ENCODE measurements at regions not wholly inside any gene's neighbourhood (a gene's known extent, or its start where the extent isn't known, plus 50 kb on each side); places are given as distances from the start of the nearest gene placed in this dataset.
"Not testable (repeated sequence)": the region's sequence is repeated elsewhere in the genome, so short reads cannot be mapped to it uniquely, and the experiment has no call there.

DNA sequence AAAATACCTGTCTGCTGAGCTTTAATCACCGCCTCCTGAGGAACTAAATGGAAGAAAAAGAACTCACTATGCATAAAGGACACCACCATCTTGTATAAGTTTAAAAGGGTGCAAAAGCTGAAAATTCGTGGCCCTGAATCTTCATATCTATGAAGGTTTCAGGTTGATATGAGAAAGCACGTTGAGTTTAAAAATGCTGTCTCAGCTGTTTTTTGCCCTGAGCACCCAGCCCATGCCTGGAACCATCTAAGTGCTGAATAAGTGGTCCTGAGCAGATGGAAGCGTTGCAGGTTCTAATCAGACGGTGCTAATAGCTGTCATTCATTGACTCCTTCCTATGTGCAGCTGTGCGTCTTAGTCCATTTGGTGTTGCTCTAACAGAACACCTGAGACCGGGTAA is 467.4 kb downstream of the EIPR1 start:
- no peak overlapping the region for H3K4me3 Mint-ChIP-seq
- H3K27me3 Mint-ChIP-seq: peaks cover 0 to 15% (median 8%) of the 10 kb centered on the region in 5 donors
- peaks cover 0 to 2% (median 0%) of the 10 kb centered on the region in 9 donors for H3K9me3 Mint-ChIP-seq
- H3K4me1 Mint-ChIP-seq: peaks cover 0 to 1% (median 0%) of the 10 kb centered on the region in 4 donors
- POLR2A ChIA-PET: no interaction called here
- H3K36me3 Mint-ChIP-seq: no peaks in the 10 kb centered on the region
- peak overlapping the region in 1 of 10 donors; percentile 31 for H3K27ac Mint-ChIP-seq
- ATAC-seq (no peak), DNase-seq (no peak)

DNA sequence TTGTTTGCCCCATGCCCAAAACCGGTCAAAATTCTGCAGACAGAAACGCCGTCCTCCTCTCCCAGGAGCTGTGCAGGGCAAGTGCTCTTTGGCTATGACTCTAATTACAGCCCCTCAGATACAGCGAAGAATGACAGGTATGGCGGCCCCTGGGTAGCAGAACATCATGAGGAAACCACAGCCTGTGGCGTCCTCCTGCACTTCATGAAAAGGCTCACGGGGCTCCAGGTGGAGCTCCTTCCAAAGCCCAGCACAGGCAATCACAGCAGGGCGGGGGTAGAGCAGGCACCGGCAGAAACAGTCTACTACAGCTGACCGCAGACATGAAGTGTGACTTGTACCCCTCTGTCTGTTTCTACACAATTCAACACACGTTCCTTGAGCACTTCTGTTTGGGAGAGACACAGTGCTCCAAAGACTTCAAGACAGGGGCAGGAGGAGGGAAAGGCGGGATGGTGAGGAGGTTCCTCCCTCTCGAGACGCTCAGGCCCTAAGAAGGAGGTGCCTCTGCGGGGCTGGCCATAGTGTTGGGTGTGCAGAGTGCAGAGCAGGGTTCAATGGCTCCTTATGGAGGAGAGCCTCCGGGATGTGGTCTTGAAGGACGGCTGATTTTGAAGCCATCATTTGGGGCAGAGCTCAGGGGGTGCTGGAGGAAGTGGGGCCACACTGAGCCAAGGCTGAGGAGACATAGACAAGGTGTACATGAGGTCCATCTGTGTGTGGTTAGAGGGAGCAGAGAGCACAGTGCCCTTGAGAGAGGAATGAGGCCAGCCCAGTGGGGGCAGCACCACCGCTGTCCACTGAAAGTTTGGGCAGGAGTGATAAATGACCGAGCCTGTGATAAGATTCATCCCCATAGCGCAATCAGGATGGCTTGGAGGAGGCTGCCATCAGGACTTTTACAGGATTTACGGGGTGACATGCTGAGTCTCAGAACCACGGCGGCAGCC is 468.3 kb downstream of the EIPR1 start:
- Mint-ChIP-seq H3K27ac (peak overlapping the region in 1 of 10 donors; percentile 31), H3K27me3 (peaks cover 0 to 13% (median 10%) of the 10 kb centered on the region in 5 donors), H3K36me3 (no peaks in the 10 kb centered on the region), H3K9me3 (no peaks in the 10 kb centered on the region), H3K4me1 (peaks cover 0 to 1% (median 0%) of the 10 kb centered on the region in 4 donors), H3K4me3 (no peak overlapping the region)
- DNase-seq (no peak), ATAC-seq (no peak)
- POLR2A ChIA-PET: no interaction called here

DNA sequence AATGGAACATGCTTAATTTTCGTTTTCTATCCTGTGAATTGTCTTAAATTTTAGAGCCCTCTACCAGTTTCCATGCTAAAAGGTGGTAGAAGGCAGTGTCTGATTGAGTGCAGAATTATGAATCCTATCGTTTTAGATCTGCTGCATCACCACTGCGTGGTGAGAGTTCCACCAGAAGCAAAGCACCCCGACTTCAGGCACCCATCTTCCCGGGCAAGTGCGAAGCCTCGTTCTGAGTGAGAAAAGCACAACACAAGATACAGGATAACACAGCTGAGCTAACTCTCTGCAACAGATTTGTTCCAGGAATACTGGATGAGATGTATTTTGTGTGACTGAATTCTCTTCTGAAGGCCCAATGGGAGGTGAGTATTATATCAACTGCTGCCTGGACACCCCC is 471.5 kb downstream of the EIPR1 start:
- Mint-ChIP-seq H3K36me3 (no peaks in the 10 kb centered on the region), H3K27ac (no peak overlapping the region), H3K4me3 (no peak overlapping the region), H3K4me1 (peaks cover 7 to 18% (median 17%) of the 10 kb centered on the region in 4 donors), H3K27me3 (peaks cover 0 to 21% (median 10%) of the 10 kb centered on the region in 5 donors), H3K9me3 (no peaks in the 10 kb centered on the region)
- POLR2A ChIA-PET: no interaction called here
- DNase-seq: no peak
- ATAC-seq: no peak

DNA sequence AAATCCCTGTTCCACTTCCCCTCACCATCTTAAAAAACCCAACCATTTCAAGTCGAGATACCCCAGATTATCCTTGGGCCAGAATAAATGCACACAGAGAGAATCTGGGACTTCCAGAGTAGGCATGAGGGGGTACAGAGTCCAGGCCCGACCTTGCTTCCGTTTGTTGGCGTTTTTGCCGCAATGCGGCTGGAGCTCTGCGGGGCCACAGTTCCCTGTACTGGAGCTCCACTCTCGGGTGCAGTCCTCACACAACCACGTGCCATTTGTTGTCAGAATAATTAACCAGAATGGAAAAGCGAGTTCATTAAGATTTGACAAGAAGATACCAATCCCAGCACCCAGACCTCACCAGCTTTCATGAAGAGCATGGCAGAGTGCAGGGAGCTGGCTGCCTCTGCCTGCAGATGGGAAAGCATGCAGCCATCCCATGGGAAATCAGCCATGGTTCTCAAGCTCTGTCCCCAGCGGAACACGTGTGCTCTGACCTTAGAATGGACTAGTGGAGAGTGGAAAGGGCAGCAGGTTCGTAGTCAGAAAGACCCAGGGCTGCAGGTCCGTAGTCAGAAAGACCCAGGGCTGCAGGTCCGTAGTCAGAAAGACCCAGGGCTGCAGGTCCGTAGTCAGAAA is 472.8 kb downstream of the EIPR1 start:
- Mint-ChIP-seq H3K27me3 (peaks cover 0 to 20% (median 9%) of the 10 kb centered on the region in 5 donors), H3K9me3 (no peaks in the 10 kb centered on the region), H3K4me3 (no peak overlapping the region), H3K4me1 (peaks cover 7 to 23% (median 20%) of the 10 kb centered on the region in 4 donors), H3K27ac (no peak overlapping the region), H3K36me3 (no peaks in the 10 kb centered on the region)
- no peak for ATAC-seq
- DNase-seq: no peak
- POLR2A ChIA-PET: no interaction called here

DNA sequence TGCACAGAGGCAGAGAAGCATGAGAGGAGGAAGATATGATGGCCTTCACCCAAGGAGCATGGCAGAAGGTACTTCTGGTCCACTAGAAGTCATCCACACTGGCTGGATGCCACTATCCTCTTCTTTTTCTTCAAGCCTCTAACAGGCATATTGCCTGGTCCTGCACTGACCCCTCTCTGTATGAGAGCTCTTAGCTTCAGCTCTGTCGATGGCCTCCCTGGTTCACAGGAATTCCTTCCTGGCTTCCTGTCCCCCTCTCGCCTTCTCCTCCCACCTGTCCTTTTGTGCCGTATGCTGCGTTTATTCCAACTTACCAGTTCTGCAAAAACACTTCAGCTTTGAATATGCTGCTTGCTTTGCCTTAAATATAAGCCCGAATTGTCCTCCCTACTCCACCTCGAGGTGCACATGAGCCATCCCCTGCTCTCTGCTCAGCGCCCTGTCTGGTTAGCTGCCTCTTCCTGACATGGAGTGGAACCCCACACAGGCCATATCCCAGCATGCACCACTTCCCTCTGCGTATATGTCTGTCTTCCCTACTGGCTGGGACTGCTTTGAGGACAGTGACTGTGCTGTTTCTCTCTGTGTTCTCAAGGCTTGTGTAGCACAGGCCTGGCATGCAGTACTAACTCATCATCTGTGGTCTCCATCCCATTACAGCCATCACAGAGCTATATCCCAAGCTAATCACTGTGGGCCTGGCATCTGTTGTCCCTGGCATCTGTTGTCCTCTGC is 474.9 kb downstream of the EIPR1 start:
- no peaks in the 10 kb centered on the region for H3K36me3 Mint-ChIP-seq
- no peak for DNase-seq
- ATAC-seq: no peak
- H3K27ac Mint-ChIP-seq: peak overlapping the region in 1 of 10 donors; percentile 60
- peaks cover 0 to 12% (median 2%) of the 10 kb centered on the region in 5 donors for H3K27me3 Mint-ChIP-seq
- no peaks in the 10 kb centered on the region for H3K9me3 Mint-ChIP-seq
- peak overlapping the region in 1 of 10 donors; percentile 4 for H3K4me3 Mint-ChIP-seq
- peaks cover 7 to 23% (median 20%) of the 10 kb centered on the region in 4 donors for H3K4me1 Mint-ChIP-seq
- POLR2A ChIA-PET: no interaction called here

DNA sequence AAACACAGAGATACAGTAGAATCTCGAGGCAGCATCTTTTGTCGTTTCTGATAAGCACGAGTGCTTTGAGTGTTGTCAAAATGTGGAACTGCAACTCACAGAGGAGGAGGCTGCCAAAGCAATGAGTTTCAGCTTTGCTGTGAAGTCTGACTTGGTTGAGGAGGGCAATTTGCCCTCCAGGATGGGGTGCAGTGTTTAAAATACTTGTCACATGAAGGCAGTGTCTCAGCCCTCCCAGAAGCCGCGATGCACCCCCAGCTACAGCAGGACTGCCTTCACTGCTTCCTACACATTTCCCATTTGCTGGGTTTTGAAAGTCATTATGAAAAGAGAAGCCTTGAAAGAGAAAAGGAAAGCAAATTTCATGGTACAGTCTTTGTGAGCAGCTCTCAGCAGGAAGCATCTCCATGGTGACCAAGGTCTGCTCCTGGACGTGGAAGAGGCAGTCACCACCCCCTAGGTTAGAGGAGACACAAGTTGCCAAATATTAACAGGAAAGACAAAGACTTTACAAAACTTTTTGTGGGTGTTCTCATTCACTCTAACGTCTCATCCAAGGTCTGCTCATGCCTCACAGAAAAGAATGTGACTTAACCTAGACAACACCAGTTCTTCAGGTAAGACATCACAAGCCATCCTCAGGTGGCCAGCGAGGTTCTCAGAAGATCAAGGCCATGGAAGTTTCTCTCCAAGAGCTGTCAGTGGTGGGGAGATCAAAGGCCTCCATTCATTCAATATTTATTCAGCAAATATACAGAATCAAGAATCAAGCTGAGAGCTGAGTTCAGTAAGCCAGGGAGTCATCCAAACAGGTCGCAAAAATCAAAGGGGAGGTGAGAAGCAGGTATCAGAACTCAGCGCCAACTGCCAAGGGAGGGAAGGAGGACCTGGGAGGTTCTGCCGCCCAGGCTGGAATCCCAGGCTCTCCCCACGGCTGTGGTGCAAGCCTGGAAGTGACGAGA is 476.0 kb downstream of the EIPR1 start:
- H3K36me3 Mint-ChIP-seq: no peaks in the 10 kb centered on the region
- no peak for ATAC-seq

DNA sequence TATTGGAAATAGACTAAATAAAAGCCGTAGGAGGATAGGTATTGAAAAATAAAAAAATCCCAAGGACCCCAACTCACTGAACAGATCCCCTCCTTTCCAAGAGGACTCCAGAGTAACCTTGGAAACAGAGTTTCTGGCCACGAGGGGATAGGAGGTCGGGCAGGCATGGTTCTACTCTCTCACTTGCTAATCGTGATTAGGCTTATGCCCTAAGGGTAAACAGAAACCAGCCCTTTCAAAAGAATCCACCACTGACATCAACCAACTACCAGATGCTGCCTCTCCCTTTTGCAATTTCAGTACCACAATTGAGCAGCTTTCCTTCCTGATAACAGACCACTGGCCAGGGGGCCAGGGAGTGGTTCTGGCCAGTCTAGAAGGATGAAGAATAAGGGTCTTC is 477.8 kb downstream of the EIPR1 start:
- no peak overlapping the region for H3K27ac Mint-ChIP-seq
- no peaks in the 10 kb centered on the region for H3K9me3 Mint-ChIP-seq
- no peak overlapping the region for H3K4me3 Mint-ChIP-seq
- POLR2A ChIA-PET: no interaction called here
- DNase-seq (no peak), ATAC-seq (no peak)
- H3K27me3 Mint-ChIP-seq: peaks cover 0 to 12% (median 1%) of the 10 kb centered on the region in 5 donors
- peaks cover 9 to 23% (median 20%) of the 10 kb centered on the region in 4 donors for H3K4me1 Mint-ChIP-seq
- H3K36me3 Mint-ChIP-seq: no peaks in the 10 kb centered on the region

More for the DNA sequence above, 476.0 kb downstream of the EIPR1 start:
- H3K27ac Mint-ChIP-seq: peak overlapping the region in 4 of 10 donors; percentile 17 to 60 (median 37)
- H3K27me3 Mint-ChIP-seq: peaks cover 0 to 12% (median 1%) of the 10 kb centered on the region in 5 donors
- H3K4me1 Mint-ChIP-seq: peaks cover 7 to 23% (median 20%) of the 10 kb centered on the region in 4 donors
- no peaks in the 10 kb centered on the region for H3K9me3 Mint-ChIP-seq
- DNase-seq: no peak
- POLR2A ChIA-PET: no interaction called here
- H3K4me3 Mint-ChIP-seq: peak overlapping the region in 3 of 10 donors; percentile 4 to 33 (median 25)

DNA sequence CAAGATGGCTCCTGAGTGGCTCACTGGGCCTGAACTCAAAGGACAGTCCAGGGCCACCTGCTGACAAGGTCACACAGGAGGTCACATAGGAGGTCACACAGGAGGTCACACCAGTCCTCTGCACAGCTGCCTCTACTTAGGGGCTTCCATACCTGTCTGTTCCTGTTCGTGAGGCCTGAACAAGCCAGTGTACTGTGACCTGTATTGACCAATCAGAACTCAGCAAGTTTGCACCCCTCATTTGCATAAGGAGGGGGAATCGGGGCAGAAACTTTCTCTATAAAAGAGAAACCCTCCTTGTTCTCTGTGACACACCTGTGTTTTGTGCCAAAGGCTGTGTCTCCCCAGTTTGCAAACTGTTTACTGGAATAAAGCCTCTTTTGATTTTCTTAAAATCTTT is 478.9 kb downstream of the EIPR1 start:
- H3K4me1 Mint-ChIP-seq: peaks cover 9 to 23% (median 20%) of the 10 kb centered on the region in 4 donors
- ATAC-seq (no peak), DNase-seq (no peak)
- no peaks in the 10 kb centered on the region for H3K36me3 Mint-ChIP-seq
- H3K27ac Mint-ChIP-seq: no peak overlapping the region
- no peak overlapping the region for H3K4me3 Mint-ChIP-seq
- H3K9me3 Mint-ChIP-seq: no peaks in the 10 kb centered on the region
- POLR2A ChIA-PET: no interaction called here
- peaks cover 0 to 6% (median 0%) of the 10 kb centered on the region in 5 donors for H3K27me3 Mint-ChIP-seq

DNA sequence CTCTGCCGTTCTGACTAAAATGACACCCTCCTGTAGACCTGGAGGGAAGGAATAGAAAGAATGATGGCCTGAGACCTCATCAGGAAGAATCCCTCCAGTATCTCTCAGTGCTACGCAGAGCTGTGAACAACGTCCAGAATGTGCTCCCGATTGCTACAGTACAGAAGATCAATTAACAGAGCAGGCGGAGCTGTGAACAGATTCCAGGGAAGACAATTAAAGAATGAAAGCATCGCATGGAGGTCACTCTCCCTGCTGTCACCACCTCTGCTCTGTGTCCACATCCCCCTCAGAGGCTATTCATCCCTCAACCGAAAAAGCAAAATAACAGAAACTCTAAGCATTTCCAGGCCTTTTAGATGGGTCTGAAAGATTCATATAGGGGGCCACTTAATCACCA is 481.0 kb downstream of the EIPR1 start:
- Mint-ChIP-seq H3K9me3 (no peaks in the 10 kb centered on the region), H3K27me3 (no peaks in the 10 kb centered on the region), H3K36me3 (no peaks in the 10 kb centered on the region), H3K4me1 (peaks cover 4 to 11% (median 9%) of the 10 kb centered on the region in 4 donors), H3K27ac (no peak overlapping the region), H3K4me3 (no peak overlapping the region)
- ATAC-seq: no peak
- no peak for DNase-seq
- POLR2A ChIA-PET: no interaction called here

DNA sequence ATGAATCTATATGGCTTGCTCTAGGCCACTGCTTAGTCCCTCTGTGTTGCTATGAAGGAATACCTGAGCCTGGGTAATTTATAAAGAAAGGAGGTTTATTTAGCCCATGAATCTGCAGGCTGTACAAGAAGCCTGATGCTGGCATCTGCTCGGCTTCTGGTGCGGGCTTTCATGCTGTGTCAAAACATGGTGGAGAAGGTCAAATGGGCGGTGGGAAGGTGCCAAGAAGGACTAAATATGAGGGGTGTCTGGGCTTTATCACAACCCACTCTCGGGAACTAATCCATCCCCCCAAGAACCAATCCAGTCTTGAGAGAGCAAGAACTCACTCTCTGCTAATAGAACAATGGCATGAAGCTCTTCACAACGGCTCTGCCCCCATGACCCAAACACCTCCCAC is 481.6 kb downstream of the EIPR1 start:
- H3K27ac Mint-ChIP-seq: no peak overlapping the region
- peaks cover 1 to 5% (median 2%) of the 10 kb centered on the region in 4 donors for H3K4me1 Mint-ChIP-seq
- ATAC-seq (no peak), DNase-seq (no peak)
- H3K27me3 Mint-ChIP-seq: no peaks in the 10 kb centered on the region
- H3K36me3 Mint-ChIP-seq: no peaks in the 10 kb centered on the region
- POLR2A ChIA-PET: no interaction called here
- H3K4me3 Mint-ChIP-seq: no peak overlapping the region
- H3K9me3 Mint-ChIP-seq: no peaks in the 10 kb centered on the region

DNA sequence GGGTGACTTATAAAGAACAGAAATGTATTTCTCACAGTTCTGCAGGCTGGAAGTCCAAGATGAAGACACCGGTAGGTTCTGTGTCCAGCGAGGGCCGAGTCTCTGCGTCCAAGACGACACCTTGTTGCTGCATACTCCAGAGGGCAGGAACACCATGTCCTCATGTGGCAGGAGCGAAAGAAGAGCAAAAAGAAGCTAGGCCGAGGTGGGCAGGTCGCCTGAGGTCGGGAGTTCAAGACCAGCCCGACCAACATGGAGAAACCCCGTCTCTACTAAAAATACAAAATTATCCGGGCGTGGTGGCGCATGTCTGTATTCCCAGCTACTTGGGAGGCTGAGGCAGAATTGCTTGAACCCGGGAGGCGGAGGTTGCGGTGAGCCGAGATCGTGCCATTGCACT is 483.6 kb downstream of the EIPR1 start:
- H3K27ac Mint-ChIP-seq, H3K4me3 Mint-ChIP-seq, H3K36me3 Mint-ChIP-seq, H3K9me3 Mint-ChIP-seq, POLR2A ChIA-PET, ATAC-seq, DNase-seq, H3K4me1 Mint-ChIP-seq: not testable (repeated sequence)
- H3K27me3 Mint-ChIP-seq: peaks cover 0 to 15% (median 6%) of the 10 kb centered on the region in 5 donors

DNA sequence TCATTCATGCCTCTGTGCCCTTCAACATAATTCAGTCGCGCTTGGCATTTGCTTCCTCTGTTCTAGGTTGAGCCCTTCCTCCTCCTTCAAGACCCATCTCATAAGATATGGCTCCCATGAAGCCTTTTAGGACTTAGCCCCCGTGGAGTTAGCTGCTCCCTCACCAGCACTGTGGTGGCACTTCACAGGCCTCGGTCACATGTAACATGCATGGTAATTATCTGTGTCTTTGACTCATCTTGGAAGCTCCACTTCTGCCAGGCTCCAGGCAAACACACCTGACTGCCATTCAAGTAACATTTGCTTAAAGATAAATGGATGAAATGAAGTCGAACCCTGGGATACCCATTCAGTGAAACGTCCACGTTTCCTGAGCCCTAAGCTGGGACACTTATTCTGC is 484.7 kb downstream of the EIPR1 start:
- ATAC-seq: no peak
- Mint-ChIP-seq H3K4me3 (no peak overlapping the region), H3K27ac (no peak overlapping the region), H3K4me1 (peaks cover 0 to 1% (median 0%) of the 10 kb centered on the region in 4 donors), H3K27me3 (peaks cover 0 to 18% (median 6%) of the 10 kb centered on the region in 5 donors), H3K36me3 (no peaks in the 10 kb centered on the region), H3K9me3 (no peaks in the 10 kb centered on the region)
- POLR2A ChIA-PET: no interaction called here
- no peak for DNase-seq

All from naive thymus-derived CD8-positive, alpha-beta T cell (primary cell).